Left ventricle myocardium inferior (tissue), 1 donor: ENCODE measurements at regions not wholly inside any gene's neighbourhood (a gene's known extent, or its start where the extent isn't known, plus 50 kb on each side); places are given as distances from the start of the nearest gene placed in this dataset.

Source experiments
- DNase-seq: peaks from one replicate; pipeline ENCODE4 v3.0.0-alpha.2; 2020
- H3K27ac ChIP-seq: fragments of 200-600 bp; replicated peaks from 2 replicates; pipeline ENCODE4 v1.8.0; 2021
- H3K27me3 ChIP-seq: fragments of 200-600 bp; 2 replicates; pipeline ENCODE4 v1.8.0; 2021; ENCODE audit warnings: low read depth
- H3K36me3 ChIP-seq: fragments of 200-600 bp; 2 replicates; pipeline ENCODE4 v1.8.0; 2021
- H3K4me1 ChIP-seq: fragments of 200-600 bp; 2 replicates; pipeline ENCODE4 v1.8.0; 2021
- H3K4me3 ChIP-seq: fragments of 200-600 bp; 2 replicates; pipeline ENCODE4 v1.8.0; 2021; ENCODE audit warnings: mild to moderate bottlenecking, moderate library complexity
- H3K9me3 ChIP-seq: fragments of 200-600 bp; replicated peaks from 2 replicates; pipeline ENCODE4 v1.8.0; 2021
- CTCF ChIP-seq: fragments of 200-600 bp; IDR thresholded peaks from 2 replicates; pipeline ENCODE4 v1.8.0; 2021; ENCODE audit warnings: antibody characterized with exemption, mild to moderate bottlenecking, borderline replicate concordance
- intact Hi-C: fragments of 100-400 bp; cut with micrococcal nuclease; formaldehyde crosslinking; loops from one replicate; pipeline ENCODE4 v1.11.0; 2022
- donor health status: DM: no; HTN: yes; CAD: no; lungs with severe emphysema.

GRCh38 chr17:73768691-73769090 is 124.4 kb upstream of the SDK2 start:
- no peak for TF ChIP-seq CTCF
- Histone ChIP-seq H3K27ac (no peak overlapping the region), H3K36me3 (no peaks in the 10 kb centered on the region), H3K9me3 (no peaks in the 10 kb centered on the region), H3K4me1 (peaks cover 46% of the 10 kb centered on the region), H3K27me3 (no peaks in the 10 kb centered on the region), H3K4me3 (no peak overlapping the region)
- DNase-seq = no peak
- intact Hi-C loops = no loop called here

- TF ChIP-seq CTCF = no peak
- Histone ChIP-seq H3K9me3 (no peaks in the 10 kb centered on the region), H3K36me3 (no peaks in the 10 kb centered on the region), H3K27me3 (no peaks in the 10 kb centered on the region), H3K4me3 (no peak overlapping the region), H3K4me1 (peaks cover 46% of the 10 kb centered on the region), H3K27ac (no peak overlapping the region)
- no peak for DNase-seq
- intact Hi-C loops = no loop called here
These were observed 125.2 kb upstream of the SDK2 start for GRCh38 chr17:73769479-73769878.

- Histone ChIP-seq H3K27ac (peak overlapping the region; percentile 33), H3K36me3 (no peaks in the 10 kb centered on the region), H3K9me3 (no peaks in the 10 kb centered on the region), H3K27me3 (no peaks in the 10 kb centered on the region), H3K4me1 (peaks cover 46% of the 10 kb centered on the region), H3K4me3 (no peak overlapping the region)
- no peak for TF ChIP-seq CTCF
- DNase-seq = peak; percentile 88
- intact Hi-C loops = no loop called here
These were observed 126.0 kb upstream of the SDK2 start for GRCh38 chr17:73770115-73770848.

- H3K9me3 ChIP-seq = no peaks in the 10 kb centered on the region
- H3K27ac ChIP-seq = peak overlapping the region; percentile 33
- no peak overlapping the region for H3K4me3 ChIP-seq
- H3K36me3 ChIP-seq = no peaks in the 10 kb centered on the region
- TF ChIP-seq CTCF = no peak
- DNase-seq = no peak
- intact Hi-C loops = no loop called here
- H3K27me3 ChIP-seq = no peaks in the 10 kb centered on the region
- peaks cover 44% of the 10 kb centered on the region for H3K4me1 ChIP-seq
These were observed 126.6 kb upstream of the SDK2 start for GRCh38 chr17:73770849-73771229.

GRCh38 chr17:73772107-73772705 is 128.0 kb upstream of the SDK2 start:
- no peak for DNase-seq
- intact Hi-C loops = no loop called here
- Histone ChIP-seq H3K4me3 (no peak overlapping the region), H3K27me3 (no peaks in the 10 kb centered on the region), H3K27ac (no peak overlapping the region), H3K9me3 (peaks cover 5% of the 10 kb centered on the region), H3K4me1 (peaks cover 34% of the 10 kb centered on the region), H3K36me3 (no peaks in the 10 kb centered on the region)
- no peak for TF ChIP-seq CTCF
